Stimulated activated CD8-positive, alpha-beta memory T cell treated with anti-CD3 and anti-CD28 coated beads, Interleukin-4, amount 100 ng/mL, for 24 hours (primary cell): ENCODE measurements at regions not wholly inside any gene's neighbourhood (a gene's known extent, or its start where the extent isn't known, plus 50 kb on each side); places are given as distances from the start of the nearest gene placed in this dataset.
"Not testable (repeated sequence)": the region's sequence is repeated elsewhere in the genome, so short reads cannot be mapped to it uniquely, and the experiment has no call there.

Experiments used
- DNase-seq: peaks from one replicate; pipeline ENCODE4 v3.0.0-alpha.2; 2020; ENCODE audit warnings: low read depth

DNA sequence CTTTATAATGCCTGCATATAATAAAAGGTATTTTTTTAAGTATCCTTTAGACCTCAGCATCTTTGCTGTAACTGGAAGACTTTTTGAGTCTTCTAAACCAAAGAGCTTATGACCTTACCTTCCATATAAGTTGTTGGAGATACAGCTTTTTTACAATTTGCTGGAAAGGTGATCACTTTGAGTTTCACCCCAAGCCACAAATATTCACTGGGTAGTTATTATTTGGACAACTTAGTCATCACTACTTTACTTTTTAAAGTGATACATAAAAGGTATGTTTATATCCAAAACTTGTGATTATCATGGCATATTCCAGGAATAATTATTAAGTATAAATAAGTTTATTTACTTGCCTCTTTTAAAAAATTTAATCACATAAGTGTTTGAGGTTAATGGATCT is 246.7 kb upstream of the NRIP1 start:
- DNase-seq: no peak

DNA sequence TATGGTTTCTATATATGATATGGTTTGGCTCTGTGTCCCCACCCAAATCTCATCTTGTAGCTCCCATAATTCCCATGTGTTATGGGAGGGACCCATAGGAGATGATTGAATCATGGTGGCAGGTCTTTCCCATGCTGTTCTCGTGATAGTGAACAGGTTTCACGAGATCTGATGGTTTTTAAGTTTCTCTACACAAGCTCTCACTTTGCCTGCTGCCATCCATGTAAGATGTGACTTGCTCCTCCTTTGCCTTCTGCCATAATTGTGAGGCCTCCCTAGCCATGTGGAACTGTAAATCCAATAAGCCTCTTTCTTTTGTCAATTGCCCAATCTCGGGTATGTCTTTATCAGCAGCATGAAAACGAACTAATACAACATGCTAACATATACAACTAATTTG is 252.2 kb upstream of the NRIP1 start:
- not testable (repeated sequence) for DNase-seq

GRCh38 chr21:15319727-15320126 is 254.9 kb upstream of the NRIP1 start:
- DNase-seq: no peak

DNA sequence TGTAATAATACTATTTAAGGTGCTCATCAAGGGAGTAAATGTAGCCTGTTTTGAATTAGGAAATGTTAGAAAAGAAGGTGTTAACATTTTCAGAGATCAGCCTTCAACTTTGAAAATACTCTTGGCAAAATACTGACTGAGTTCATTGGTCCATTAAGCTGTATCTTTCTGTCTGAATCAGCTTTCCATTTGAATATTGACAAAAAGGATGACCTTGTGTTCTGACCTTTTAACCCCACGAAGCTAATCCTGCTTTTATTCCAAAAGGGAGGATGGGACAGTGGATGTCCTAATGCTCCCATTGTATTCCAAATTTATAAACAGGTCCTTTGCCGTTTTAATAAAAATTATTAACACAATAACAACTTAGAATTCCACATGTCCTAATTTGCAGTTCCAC is 259.7 kb upstream of the NRIP1 start:
- no peak for DNase-seq

DNA sequence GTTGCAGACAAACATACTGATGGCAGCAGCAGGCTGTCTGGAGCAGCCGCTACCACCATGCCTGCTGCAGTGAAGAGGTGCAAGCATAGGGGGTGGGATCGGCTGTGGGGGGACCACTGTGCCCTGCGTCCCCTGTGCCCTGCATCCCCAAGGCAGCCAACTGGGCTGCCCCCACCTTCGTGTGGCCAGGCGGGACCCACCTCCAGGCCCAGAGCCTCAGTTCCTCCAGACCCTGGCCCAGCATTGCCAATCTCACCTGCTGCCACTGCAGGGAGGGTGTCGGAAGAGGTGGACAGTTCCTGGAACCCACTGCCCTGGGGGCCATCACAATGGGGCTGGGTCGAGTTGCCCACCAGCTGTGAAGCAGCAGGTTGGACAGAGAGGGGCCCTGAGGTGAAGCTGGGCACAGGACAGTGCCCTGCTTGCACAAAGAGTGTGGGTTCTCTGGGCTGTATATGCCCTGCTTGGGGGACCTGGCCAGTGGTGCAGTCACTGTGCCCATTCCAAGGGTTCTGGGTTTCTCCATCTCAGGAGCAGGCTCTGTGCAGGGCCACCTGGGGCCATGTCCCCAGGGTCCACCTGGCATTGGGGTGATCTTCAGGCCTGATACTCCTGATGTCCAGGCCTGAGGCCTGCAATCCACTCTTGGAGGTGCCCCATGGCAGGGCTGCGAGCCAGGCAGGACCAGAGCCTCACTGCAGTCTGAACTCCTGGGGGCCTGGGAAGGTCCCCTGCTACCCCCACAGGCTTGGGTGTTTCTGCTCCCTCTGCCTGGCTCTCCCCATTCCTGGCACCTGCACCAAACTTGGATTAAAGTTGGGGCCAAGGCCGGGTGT is 261.4 kb upstream of the NRIP1 start:
- DNase-seq: no peak

- no peak for DNase-seq
Observed at GRCh38 chr21:15327637-15328265, 263.0 kb upstream of the NRIP1 start.

- no peak for DNase-seq
Observed at GRCh38 chr21:15329191-15329590, 264.4 kb upstream of the NRIP1 start.

DNA sequence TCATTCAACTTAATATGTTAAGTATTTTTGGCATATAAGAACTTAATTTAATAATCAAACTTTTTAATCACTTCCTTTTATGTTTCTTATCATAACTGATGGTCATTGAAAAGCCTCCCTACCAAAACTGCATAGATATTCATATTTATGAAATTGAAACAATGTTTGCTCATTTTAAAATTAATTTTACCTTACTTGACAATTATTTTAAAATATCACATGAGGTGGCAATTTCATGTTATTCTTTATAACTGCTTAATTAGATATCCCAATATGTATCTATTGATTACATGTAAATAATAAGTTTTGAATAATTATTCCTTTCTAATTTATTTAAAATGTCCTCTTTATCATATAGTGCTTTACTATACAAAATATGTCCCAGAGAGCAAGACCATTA is 266.1 kb upstream of the NRIP1 start:
- no peak for DNase-seq

GRCh38 chr21:15332572-15332971 is 267.8 kb upstream of the NRIP1 start:
- no peak for DNase-seq

- no peak for DNase-seq
Observed at GRCh38 chr21:15333136-15333710, 268.4 kb upstream of the NRIP1 start.

- no peak for DNase-seq
Observed at GRCh38 chr21:15333951-15334350, 269.2 kb upstream of the NRIP1 start.

- no peak for DNase-seq
Observed at GRCh38 chr21:15343066-15343465, 278.3 kb upstream of the NRIP1 start.

DNA sequence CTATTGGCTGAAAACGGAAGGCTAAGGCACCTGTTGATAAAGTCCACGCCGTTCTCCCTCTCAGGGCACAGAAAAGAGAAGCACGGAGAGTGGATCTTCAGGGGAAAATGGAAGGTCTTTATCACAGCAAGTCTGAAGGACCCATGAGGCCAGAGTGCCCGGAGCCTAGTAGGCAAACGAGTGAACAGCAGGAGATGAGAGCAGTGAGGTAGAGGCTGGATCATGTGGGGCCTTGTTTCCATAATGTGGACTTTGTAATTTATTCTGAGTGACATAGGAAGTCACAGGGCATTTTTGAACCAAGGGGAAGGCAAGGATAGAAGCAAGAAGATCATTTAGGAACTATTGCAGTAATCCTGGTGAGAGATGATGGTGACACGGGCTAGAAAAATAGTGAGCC is 287.2 kb upstream of the NRIP1 start:
- no peak for DNase-seq

- DNase-seq: no peak
Observed at GRCh38 chr21:15353546-15353945, 288.7 kb upstream of the NRIP1 start.

GRCh38 chr21:15354516-15354915 is 289.7 kb upstream of the NRIP1 start:
- DNase-seq: no peak

DNA sequence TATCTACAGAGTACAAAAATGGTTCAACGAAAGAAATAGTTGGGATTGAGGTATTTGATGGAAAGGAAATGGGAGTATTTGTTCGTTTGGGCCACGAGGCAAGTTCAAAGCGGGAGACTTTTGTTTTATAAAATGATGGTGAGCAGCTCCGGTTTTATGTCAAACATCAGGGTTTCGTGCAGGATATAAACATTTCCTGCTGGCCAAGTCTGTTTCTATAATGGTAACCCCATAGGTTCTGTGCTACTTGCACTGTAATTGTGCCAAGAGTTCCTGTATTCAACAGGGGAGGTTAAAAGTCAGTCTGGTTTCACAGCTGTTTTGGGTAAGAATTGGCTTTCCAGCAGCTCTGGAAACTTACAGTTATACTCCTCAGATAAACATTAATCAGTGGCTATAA is 290.3 kb upstream of the NRIP1 start:
- DNase-seq: no peak

DNA sequence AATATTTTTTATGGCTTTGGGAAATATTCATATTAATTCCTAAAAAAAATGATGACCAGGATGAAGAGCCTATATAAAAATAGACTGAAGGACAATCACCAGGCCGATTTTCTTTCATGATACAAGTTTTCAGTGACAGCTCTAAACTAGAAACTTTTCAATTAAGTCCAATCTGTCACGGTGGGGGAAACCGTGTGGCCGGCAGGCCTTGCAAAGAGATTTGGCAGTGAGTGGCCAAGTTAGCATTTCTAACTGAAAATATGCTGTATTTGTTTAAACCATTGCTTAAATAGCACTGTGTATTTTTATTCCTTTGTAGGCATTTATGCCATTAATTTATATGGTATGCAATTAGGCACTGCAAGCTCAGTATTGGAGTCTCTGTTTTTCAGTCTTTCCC is 294.5 kb upstream of the NRIP1 start:
- DNase-seq: no peak

GRCh38 chr21:15362458-15362857 is 297.7 kb upstream of the NRIP1 start:
- no peak for DNase-seq

GRCh38 chr21:15363921-15364320 is 299.1 kb upstream of the NRIP1 start:
- DNase-seq: no peak

GRCh38 chr21:15365751-15366392 is 301.1 kb upstream of the NRIP1 start:
- no peak for DNase-seq

GRCh38 chr21:15366555-15366954 is 301.8 kb upstream of the NRIP1 start:
- DNase-seq: no peak

DNA sequence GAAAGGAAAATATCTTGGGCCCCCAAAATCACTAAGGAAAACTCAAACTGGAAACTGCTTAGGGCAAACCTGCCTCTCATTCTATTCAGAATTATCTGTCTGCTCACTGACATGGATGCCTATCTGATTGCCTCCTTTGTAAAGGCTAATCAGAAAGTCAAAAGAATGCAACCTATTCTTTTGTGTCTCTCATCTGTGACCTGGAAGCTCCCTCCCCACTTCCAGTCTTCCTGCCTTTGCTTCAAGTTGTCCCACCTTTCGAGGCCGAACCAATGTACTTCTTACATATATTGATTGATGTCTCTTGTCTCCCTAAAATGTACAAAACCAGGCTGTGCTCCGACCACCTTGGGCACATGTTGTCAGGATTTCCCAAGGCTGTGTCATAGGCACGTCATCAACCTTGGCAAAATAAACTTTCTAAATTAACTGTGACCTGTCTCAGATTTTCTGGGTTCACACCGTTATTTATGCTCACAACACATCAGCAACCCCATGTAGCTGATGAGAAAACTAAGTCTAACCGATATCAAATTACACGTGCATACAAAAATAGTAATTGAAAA is 302.3 kb upstream of the NRIP1 start:
- no peak for DNase-seq
